Stomach (tissue), 4 donors: ENCODE measurements at regions not wholly inside any gene's neighbourhood (a gene's known extent, or its start where the extent isn't known, plus 50 kb on each side); places are given as distances from the start of the nearest gene placed in this dataset.

ENCODE experiments used
- CTCF ChIP-seq, 7 experiments: fragments of 450-650 bp in 4 of 7; fragments of 200-600 bp in 3 of 7; sonication (generic) in 3 of 7; IDR thresholded peaks; one replicate each; pipeline ENCODE4 v1.5.1; 2016 to 2019; ENCODE audit warnings: antibody characterized with exemption in 7 of 7, control low read depth in 2 of 7, mild to moderate bottlenecking in 1 of 7
- POLR2AphosphoS5 ChIP-seq, 3 donors: sonication (generic); formaldehyde crosslinking; IDR thresholded peaks; one replicate each; pipeline ENCODE4 v1.6.1; 2016; ENCODE audit warnings: antibody characterized with exemption in 3 of 3

GRCh38 chr13:73955977-73956500 is 178.2 kb downstream of the KLF12 start:
- no peak for TF ChIP-seq CTCF (IDR thresholded peaks at IDR 0.05)
- no peak for TF ChIP-seq POLR2AphosphoS5 (IDR thresholded peaks at IDR 0.05)
